ENCODE measurements at regions not wholly inside any gene's neighbourhood (a gene's known extent, or its start where the extent isn't known, plus 50 kb on each side); places are given as distances from the start of the nearest gene placed in this dataset.

DNA sequence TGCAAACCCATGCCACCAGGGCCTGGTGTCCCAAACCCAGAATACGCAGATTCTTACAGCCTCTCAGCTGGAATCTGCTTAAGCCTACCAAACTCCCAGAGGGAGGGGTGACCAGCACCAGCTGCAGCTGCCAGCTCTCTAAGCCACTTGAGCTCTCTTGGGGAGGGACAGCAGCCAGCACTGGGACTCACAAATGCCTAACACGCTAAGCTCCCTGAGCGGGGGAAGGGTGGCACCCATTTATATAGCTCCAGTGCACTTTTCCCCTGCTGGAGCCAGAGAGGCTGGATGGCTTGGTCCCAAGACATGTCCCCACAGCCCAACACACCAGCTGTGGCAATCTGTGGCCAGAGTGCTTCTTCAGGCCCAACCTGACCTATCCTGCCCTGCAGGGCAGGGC is 326.8 kb upstream of the NRG3 start:
- POLR2A ChIA-PET (ENCODE audit: unreplicated experiment): no interaction called here
- Histone ChIP-seq H3K4ac (ENCODE audit: low read depth, low read length) (no peak overlapping the region), H4K5ac (ENCODE audit: low read depth, low read length) (no peak overlapping the region), H3K36me3 (ENCODE audit: control insufficient read depth, insufficient read depth, low read length) (no peaks in the 10 kb centered on the region), H2BK120ac (ENCODE audit: low read depth, low read length) (no peak overlapping the region), H2BK15ac (ENCODE audit: low read depth, low read length) (no peak overlapping the region), H2BK20ac (ENCODE audit: low read depth, low read length) (no peak overlapping the region), H3K27ac (ENCODE audit: insufficient read depth, low read length) (no peak overlapping the region), H3K23ac (ENCODE audit: low read depth, low read length) (no peak overlapping the region), H3K14ac (replicated peaks; ENCODE audit: low read depth, low read length) (no peak overlapping the region), H3K56ac (ENCODE audit: extremely low read depth, insufficient read depth, low read length) (no peak overlapping the region), H4K8ac (ENCODE audit: low read depth in 2 of 2, low read length in 2 of 2) (no peak overlapping the region), H3K9me1 (ENCODE audit: insufficient read depth, low read length) (no peaks in the 10 kb centered on the region), H3K4me1 (ENCODE audit: control insufficient read depth, insufficient read depth, low read length) (no peaks in the 10 kb centered on the region), H2BK5ac (ENCODE audit: low read depth, low read length, poor library complexity, severe bottlenecking) (no peak overlapping the region), H3K18ac (ENCODE audit: low read depth, low read length) (no peak overlapping the region), H4K20me1 (ENCODE audit: insufficient read depth, low read length) (no peaks in the 10 kb centered on the region), H3K27me3 (ENCODE audit: control insufficient read depth, insufficient read depth, low read length) (no peaks in the 10 kb centered on the region), H3K4me3 (ENCODE audit: insufficient read depth, low read depth, low read length) (no peak overlapping the region), H3K4me2 (ENCODE audit: low read depth, low read length) (no peak overlapping the region), H2AFZ (replicated peaks; ENCODE audit: low read length, poor library complexity) (no peak overlapping the region), H3K79me1 (ENCODE audit: low read depth in 1 of 2, low read length in 2 of 2) (no peaks in the 10 kb centered on the region), H2AK5ac (ENCODE audit: low read depth, low read length) (no peak overlapping the region), H4K91ac (ENCODE audit: insufficient read depth, low read depth, low read length) (no peak overlapping the region), H3K9ac (ENCODE audit: low read depth, low read length) (no peak overlapping the region), H2AK9ac (replicated peaks; ENCODE audit: low read depth, low read length, poor library complexity) (no peak overlapping the region), H3K9me3 (ENCODE audit: control insufficient read depth, insufficient read depth, low read length) (peaks cover 8% of the 10 kb centered on the region; the same call in 1 of the 2 replicates)
- CTCF ChIA-PET: no interaction called here
- in situ Hi-C loops (cut with MboI; ENCODE audit: low sequenced_read_pairs) (no loop called here), intact Hi-C loops (cut with micrococcal nuclease) (no loop called here), dilution Hi-C loops (cut with HindIII; ENCODE audit: low sequenced_read_pairs, unreplicated experiment) (no loop called here)
- WGBS, 2 experiments (ENCODE audit: extremely low coverage in 2 of 2, insufficient read length in 1 of 2): 55% methylated on average over 2 of the region's 3 CpGs; no CpG with 5 or more reads in 1 of the 2 experiments
- TF ChIP-seq, protein P1, sequence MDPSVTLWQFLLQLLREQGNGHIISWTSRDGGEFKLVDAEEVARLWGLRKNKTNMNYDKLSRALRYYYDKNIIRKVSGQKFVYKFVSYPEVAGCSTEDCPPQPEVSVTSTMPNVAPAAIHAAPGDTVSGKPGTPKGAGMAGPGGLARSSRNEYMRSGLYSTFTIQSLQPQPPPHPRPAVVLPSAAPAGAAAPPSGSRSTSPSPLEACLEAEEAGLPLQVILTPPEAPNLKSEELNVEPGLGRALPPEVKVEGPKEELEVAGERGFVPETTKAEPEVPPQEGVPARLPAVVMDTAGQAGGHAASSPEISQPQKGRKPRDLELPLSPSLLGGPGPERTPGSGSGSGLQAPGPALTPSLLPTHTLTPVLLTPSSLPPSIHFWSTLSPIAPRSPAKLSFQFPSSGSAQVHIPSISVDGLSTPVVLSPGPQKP (IDR thresholded peaks at IDR 0.05; ENCODE audit: borderline replicate concordance, low read depth, low read length): no peak
- TF ChIP-seq, protein P2, sequence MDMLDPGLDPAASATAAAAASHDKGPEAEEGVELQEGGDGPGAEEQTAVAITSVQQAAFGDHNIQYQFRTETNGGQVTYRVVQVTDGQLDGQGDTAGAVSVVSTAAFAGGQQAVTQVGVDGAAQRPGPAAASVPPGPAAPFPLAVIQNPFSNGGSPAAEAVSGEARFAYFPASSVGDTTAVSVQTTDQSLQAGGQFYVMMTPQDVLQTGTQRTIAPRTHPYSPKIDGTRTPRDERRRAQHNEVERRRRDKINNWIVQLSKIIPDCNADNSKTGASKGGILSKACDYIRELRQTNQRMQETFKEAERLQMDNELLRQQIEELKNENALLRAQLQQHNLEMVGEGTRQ (IDR thresholded peaks at IDR 0.05; ENCODE audit: low read depth, low read length): no peak
- TF ChIP-seq FOS (IDR thresholded peaks at IDR 0.05; ENCODE audit: low read depth, low read length): no peak
- TF ChIP-seq MAFK (IDR thresholded peaks at IDR 0.05; ENCODE audit: low read depth, low read length): no peak
- no peak for TF ChIP-seq CHD1 (IDR thresholded peaks at IDR 0.05; ENCODE audit: low read depth, low read length)
- no peak for TF ChIP-seq BHLHE40 (IDR thresholded peaks at IDR 0.05; ENCODE audit: low read depth, low read length)
- TF ChIP-seq RCOR1 (IDR thresholded peaks at IDR 0.05; ENCODE audit: insufficient replicate concordance, low read length): no peak
- no peak for TF ChIP-seq NFE2L2 (IDR thresholded peaks at IDR 0.05; ENCODE audit: low read depth, low read length)
- TF ChIP-seq SMC3 (IDR thresholded peaks at IDR 0.05; ENCODE audit: low read depth, low read length): no peak
- no peak for TF ChIP-seq POLR2A (IDR thresholded peaks at IDR 0.05; ENCODE audit: low read depth, low read length)
- TF ChIP-seq RFX5 (IDR thresholded peaks at IDR 0.05; ENCODE audit: low read depth, low read length): no peak
- TF ChIP-seq RAD21 (IDR thresholded peaks at IDR 0.05; ENCODE audit: low read length): no peak
- TF ChIP-seq MAZ (IDR thresholded peaks at IDR 0.05; ENCODE audit: borderline replicate concordance, low read depth, low read length): no peak
- no peak for TF ChIP-seq MXI1 (IDR thresholded peaks at IDR 0.05; ENCODE audit: borderline replicate concordance, low read depth, low read length)
- TF ChIP-seq, protein P3, sequence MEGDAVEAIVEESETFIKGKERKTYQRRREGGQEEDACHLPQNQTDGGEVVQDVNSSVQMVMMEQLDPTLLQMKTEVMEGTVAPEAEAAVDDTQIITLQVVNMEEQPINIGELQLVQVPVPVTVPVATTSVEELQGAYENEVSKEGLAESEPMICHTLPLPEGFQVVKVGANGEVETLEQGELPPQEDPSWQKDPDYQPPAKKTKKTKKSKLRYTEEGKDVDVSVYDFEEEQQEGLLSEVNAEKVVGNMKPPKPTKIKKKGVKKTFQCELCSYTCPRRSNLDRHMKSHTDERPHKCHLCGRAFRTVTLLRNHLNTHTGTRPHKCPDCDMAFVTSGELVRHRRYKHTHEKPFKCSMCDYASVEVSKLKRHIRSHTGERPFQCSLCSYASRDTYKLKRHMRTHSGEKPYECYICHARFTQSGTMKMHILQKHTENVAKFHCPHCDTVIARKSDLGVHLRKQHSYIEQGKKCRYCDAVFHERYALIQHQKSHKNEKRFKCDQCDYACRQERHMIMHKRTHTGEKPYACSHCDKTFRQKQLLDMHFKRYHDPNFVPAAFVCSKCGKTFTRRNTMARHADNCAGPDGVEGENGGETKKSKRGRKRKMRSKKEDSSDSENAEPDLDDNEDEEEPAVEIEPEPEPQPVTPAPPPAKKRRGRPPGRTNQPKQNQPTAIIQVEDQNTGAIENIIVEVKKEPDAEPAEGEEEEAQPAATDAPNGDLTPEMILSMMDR (conservative IDR thresholded peaks at IDR 0.05; ENCODE audit: low read depth, low read length): no peak
- no peak for TF ChIP-seq CEBPB (IDR thresholded peaks at IDR 0.05; ENCODE audit: low read depth, low read length)
- ATAC-seq (ENCODE audit: low read depth) (no peak), DNase-seq (no peak)
- no TSS peak for BruUV-seq (replicated peaks)

All from IMR-90 (cell line).